ENCODE measurements at regions not wholly inside any gene's neighbourhood (a gene's known extent, or its start where the extent isn't known, plus 50 kb on each side); places are given as distances from the start of the nearest gene placed in this dataset.
"Not testable (repeated sequence)": the region's sequence is repeated elsewhere in the genome, so short reads cannot be mapped to it uniquely, and the experiment has no call there.

DNA sequence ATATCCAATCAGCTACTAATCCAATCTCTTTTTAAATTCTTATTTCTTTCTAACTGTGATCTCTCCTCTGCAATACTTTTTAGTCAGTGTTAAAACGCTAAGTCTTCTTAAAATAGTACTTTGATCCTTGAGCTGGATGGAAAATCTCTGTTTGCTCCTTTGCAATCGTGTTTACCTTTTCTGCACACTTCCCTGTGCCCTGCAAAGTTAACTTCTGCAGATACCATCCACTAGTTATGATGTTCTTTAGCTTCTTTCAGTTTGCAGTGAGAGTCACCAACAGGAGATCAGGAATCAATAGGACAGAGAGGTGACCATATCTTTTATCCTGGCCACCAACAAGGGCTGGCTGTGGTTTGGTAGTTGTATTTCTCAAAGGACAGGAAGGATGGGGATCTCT is 391.5 kb downstream of the GASK1B start:
- no peak for DNase-seq (ENCODE audit: low spot score)

DNA sequence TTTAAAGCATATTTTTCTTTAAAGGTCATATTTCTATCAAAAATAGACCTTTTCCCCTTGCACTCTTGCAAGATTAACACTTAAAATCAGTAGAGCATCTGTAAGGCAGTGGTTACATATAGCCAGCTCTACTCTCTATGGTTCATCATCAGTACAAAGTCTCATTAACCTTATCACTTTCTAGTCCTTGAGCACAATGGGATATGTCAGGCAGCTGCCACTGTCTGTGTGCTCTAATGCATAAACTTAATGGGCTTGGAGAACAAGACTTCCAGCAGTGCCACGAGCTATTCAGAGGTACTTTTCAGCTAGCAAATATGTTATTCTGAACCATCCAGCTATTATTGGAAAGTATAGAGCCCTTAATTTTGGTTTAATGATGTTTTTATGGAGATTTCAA is 393.7 kb downstream of the GASK1B start:
- no peak for DNase-seq (ENCODE audit: low spot score)

DNA sequence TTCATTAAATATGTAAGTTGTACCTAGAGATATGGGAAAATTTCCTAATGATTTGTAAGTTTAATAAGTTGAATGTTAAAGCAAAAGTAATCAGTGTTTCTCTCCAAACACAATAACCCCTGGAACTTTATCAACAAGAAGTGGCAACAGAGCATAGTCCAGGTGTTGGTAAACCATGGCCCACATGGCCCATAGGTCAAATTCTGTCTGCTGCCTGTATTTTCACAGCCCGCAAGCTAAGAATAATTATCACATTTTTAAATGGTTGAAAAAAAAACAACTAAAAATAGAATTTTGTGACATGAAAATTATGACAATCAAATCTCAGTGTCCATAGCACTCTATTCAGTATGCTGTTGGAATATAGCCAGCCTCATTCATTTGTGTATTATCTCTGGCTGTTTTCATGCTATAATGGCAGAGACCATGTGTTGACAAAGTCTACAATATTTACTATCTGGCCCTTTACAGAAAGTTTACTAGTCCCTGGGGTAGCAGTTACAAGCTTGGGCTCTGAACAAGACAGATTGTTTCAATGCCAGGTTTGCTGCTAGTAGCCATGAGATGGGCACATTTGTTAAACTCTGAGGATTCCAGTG is 395.8 kb downstream of the GASK1B start:
- no peak for DNase-seq (ENCODE audit: low spot score)

DNA sequence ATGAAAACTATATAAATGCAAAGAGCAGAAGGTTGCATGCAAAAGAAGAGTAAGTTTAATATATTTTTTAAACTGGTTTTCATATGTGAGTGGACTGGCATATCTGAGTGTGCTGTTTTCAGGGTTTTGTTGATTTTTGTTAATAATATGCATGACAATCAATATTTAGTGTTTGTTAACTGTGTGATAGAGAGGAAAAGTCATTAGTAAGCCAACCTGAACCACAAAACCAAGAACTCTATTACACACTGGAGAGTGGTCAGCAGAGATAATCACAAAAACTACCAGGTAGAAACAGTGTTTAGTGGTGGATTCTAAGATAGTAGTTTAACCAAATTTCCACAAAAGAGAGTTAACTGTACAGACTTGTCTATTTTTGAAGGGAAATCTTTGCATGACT is 396.9 kb downstream of the GASK1B start:
- no peak for DNase-seq (ENCODE audit: low spot score)

DNA sequence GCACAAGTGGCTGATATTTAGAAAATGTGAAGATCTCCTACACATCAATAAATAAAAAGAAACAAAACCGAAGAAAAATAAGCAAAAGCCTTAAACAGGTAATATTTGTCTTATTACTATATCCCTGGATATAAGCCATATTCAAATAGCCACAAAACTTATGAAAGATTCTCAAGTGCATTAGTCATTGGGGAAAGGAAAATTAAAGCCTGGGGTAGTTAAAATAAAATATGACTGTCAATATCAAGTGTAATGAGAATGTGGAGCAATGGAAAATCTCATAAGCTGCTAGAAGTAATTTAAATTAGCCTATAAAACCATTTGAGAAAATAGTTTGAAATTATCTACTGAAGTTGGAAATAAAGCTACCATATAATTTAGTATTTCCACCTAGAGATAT is 399.9 kb downstream of the GASK1B start:
- DNase-seq (ENCODE audit: low spot score): no peak

DNA sequence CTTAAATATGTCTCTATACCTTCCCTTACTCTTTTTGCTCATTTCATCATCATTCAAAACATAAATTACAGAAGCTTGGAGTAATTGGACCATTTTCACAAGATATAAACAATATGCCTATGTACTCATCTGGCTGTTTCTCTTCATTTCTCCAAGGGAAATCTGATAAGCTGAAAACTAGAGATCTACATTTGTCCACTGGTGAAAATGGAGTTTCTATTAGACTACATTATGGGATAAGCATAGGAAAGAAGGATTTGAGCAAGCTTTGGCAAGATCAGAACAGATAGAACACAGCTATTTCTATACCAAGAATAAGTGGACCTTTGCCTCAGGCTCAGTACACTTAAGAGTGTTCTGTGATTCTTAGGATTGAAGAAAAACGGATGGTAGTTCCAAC is 404.4 kb downstream of the GASK1B start:
- DNase-seq (ENCODE audit: low spot score): no peak

DNA sequence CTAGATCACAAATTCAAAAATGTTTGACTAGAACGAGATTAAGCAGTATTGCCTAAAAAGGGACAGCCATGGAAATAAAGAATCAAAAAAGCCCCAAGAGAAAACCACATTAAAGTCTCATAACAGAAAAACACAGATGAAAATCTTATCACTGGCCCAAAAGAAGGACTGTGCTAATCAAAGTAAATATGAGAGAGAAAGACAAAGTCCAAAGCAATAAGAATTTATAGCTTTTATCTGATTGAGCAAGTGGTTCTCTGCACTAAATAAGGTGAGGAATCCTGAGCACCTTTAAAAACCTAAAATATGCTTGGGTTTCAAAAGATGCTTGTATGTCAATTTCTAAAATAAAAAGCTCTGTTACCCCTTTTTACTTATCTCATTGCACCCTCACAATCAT is 409.3 kb downstream of the GASK1B start:
- DNase-seq (ENCODE audit: low spot score): no peak

DNA sequence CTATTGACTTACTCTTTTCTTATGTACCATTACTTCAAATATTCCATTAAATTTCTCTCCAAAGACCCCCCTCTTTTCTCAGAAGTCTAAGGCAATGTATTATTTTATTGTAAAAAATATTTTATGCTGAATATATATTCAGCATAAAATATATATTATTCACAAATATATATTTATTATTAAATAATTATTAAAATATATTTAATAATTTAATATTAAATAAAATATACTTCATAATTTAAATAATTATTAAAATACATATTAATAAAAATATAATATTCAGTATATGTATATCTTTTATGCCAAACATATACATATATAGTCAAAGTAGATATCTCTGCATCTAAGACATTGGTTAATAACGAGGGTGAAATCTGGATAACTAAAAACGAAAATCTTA is 418.4 kb downstream of the GASK1B start:
- DNase-seq (ENCODE audit: low spot score): no peak

DNA sequence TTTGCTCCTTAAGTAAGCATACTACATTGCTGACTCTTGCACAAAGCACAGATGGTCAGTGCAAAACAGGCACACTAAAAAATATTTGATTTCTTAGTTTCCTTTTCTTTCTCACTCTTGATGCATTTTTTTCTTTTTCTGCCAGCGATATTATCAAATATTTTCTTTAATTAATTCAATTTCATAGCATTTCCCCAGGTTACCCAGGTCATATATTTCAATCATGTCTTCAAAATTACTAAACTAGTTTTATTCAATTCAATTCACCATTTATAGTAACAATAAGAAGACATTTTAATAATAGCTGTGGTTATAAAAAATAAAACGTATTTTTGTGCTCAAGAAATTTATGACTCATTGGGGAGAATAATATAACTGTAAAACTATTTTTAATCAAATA is 421.2 kb downstream of the GASK1B start:
- DNase-seq (ENCODE audit: low spot score): no peak

DNA sequence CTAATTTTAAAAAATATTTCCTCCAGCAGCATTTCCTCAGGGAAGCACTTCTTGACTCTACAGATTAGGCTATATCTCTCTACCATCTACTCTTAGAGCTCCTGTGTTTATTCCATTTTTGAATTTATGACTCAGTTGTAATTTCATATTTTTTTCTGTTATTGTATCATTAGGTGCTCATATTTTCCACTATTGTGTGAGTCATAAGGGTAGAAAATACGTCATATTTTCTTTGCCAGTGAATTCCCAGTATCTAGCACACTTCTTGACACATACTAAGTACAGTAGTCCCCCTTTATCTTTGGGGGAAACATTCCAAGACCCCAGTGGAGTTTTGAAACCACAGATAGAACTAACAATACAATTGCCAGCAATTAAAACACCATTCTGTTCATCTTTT is 431.2 kb downstream of the GASK1B start:
- peak; percentile 10 for DNase-seq (ENCODE audit: low spot score)

DNA sequence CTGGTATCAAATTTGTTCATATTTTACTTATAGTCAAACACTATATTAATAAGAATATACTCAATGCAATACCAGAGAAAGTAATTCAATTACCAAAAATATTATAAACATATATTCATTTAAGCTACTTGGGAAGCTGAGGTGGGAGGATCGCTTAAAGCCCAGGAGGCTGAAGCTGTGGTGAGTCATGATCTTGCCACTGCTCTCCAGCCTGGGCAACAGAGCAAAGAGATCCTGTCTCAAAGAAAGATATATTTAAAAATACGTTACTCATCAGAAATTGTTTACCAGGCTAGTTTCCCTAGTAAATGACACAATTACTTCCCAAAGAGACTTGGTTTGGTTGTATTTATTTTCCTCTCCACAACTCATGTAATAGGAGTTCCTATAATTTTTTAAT is 433.6 kb downstream of the GASK1B start:
- peak; percentile 48 for DNase-seq (ENCODE audit: low spot score)

DNA sequence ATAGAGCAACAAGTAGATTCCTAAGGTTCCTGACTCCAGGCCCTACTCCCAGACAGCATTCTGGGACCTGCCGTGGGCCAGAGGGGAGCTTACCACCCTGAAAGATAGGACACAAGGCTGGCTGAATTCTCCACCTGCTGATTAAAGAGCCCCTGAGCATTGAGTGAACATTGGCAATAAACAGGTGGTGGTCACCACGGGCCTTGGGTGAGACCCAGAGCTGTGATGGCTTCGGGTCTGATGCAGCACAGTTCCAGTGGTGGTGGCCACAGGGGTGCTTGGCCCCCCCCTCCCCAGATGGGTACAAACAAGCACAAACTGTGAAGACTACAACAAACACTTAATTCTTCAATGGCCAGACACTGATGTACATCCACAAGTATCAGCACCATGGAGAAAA is 444.6 kb downstream of the GASK1B start:
- no peak for DNase-seq (ENCODE audit: low spot score)

DNA sequence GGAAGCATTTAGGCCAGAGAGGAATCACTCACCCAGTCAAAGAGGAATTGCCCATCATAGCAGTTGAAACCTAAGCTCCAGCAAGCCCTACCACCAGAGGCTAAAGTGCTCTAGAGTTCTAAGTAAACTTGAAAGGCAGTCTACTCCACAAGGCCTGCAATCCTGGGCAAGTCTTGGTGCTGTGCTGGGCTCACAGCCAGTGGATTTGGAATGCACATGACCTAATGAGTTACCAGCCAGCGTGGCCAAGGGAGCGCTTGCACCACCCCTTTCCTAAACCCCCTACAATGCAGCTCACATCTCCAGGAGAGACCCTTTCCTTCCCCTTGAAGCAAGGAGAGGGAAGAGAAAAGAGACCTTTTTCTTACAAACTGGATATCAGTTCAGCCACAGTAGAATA is 445.7 kb downstream of the GASK1B start:
- no peak for DNase-seq (ENCODE audit: low spot score)

DNA sequence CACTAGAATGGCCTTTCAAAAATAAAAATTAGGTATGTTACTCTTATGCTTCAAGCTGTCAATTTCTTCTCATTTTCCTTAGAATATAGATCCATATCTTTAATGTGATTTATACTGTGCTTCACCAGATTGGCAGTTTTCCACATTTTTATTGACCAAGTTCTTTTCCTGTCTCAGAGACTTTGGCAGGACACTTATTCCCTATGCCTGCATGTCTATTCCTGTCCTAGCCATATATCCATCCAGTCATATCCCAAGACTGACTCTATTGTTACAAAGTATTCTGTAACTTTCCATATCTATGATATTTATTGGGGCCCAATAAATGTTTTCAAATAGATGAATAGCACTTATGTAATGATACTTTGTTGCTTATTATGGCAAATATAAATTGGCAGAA is 450.7 kb downstream of the GASK1B start:
- no peak for DNase-seq (ENCODE audit: low spot score)

DNA sequence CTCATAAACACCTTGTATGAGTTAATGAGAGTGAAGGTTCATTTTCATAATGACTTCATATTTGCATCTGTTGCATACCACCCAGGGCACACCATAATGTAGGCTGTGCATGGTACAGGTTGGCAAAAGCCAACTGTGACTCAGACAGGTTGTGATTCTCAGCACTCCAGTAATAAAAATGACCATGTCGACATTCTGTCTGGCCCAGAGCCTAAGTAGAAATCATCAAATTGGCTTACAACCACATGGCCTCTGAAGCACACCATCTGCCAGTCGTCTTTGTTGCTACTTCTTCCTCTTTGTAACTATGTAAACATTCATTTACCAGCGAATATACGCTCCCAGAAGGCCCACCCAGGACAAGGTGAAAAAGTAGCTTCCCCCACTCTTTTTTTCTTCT is 459.5 kb downstream of the GASK1B start:
- no peak for DNase-seq (ENCODE audit: low spot score)

DNA sequence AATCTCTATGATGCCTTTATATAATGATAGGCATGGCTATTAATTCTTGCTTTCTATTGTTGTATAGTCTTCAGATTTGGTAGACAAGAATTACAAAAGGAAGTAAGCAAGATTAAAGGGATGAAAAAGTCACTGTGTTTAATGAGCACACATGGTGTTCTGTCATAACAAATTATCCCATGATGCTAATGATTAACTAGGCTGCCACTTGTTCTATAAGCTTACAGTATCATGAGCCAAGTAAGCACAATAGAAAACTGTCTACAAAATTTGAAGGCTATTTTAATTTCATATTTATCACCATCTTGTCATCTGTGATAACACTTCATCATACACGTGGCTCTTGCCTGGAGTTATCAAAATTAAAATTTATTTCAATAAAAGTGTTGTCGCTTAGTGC is 466.7 kb downstream of the GASK1B start:
- no peak for DNase-seq (ENCODE audit: low spot score)

DNA sequence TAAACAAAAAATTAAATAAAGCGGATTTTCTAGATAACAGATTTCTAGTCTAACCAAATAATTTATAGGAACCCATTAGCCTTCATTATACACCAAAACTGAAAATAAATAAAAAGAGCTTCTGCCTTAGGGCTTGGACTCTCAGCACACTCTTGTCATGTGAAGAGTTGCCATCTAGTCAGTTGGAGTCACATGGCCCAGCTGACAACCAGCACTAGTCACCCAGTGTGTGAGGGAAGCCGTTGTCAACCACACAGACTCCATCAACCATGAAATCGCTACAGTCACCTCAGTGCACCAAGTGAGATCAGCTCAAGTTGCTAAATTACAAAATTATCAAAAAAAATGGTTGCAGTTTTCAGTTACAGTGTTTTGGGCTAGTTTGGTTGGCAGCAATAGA is 470.0 kb downstream of the GASK1B start:
- no peak for DNase-seq (ENCODE audit: low spot score)

DNA sequence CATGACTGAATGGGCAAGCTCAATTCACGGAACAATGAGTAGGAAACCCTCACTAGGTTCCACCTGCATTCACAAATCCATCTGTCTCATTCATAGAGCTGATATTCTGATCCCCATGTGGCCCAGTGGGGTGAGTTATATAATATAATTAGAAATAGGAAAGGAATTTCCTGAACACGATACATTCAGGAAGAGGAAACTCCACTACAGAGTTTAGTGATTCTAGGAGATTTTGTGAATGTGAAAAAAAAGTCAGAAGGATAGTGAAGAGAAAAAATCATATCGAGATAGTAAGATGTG is 471.2 kb downstream of the GASK1B start:
- peak; percentile 46 for DNase-seq (ENCODE audit: low spot score)

DNA sequence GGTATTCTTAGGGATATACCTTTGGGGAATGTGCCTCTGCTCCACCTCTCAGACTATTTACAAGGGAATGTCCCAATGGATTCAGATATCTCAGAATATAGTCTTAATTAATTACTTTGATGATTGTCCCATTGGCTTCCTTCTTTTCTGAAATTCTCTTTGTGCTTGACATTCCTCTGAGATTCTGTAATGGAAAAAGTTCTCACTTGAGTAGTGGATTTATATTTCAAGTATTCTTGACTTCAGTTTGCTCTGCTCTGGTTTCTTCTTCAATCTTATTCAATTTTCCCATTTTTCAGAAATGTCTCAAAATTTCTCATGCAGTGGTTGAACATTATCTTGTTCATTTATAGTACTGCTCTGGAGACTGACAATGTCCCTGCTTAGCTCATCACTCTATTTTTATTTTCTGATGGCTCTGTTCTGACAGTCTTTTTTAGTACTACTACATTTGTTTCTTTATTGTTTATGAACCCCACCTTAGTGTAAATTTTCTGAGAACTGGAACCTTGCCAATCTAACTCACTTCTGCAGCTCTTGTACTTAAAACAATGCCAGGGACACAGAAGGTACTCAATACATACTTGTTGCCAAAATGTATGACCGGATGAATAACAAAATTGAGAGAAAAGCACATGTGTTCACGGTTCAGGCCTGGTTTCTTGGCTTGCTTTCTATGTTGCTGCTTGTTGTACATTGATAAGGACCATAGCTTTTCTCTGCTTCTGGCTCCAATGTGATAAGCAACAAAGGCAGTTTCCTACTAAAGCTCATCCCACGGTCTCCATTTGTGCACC is 471.7 kb downstream of the GASK1B start:
- peak; percentile 31 for DNase-seq (ENCODE audit: low spot score)

DNA sequence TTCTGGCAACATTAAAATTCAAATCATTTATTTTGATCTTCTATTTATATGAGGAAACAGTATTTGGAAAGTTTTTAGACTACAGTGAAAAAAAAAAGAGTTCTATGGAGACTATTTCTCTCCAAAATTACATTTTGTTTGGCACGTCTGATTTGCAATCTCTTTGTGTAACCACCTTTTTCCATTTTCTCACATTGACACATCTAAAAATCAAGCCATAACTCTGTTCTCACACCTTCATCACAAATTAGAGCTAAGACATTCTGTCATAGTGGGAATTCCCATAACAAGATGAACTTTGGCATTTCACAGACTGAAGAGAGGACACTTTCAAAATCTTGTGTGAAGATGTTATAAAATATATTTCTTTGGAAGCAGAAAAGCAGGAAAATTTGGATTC is 468.9 kb downstream of the GRIA2 start:
- no peak for DNase-seq (ENCODE audit: low spot score)

DNA sequence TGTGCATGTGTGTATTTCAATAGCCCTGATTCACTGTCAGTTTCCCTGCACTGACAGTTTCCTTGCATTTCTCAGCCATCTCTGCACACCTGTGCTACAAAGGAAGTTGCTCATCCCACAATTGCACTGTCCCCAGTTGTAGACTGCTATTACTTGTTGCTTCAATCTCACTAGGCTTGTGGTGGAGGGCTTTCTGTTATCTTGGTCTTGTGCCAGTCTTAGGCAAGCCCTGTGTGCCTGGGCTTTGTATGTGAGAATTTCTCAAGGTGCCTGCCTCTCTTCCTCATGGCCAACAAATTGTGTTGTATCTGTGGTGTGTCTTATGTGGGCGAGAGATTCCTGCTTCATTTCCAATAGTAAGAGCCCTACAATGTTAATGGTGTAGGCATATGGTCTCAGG is 467.4 kb downstream of the GRIA2 start:
- DNase-seq (ENCODE audit: low spot score): no peak

DNA sequence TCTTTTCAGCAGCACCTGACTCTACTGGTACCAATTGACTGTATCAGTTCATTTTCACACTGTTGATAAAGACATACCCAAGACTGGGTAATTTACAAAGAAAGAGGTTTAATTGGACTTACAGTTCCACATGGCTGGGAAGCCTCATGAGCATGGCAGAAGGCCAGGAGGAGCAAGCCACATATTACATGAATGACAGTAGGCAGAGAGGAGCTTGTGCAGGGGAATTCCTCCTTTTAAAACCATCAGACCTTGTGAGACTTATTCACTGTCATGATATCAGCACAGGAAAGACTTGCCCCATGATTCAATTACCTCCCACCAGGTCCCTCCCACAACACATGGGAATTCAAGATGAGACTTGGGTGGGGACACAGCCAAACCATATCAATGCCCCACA is 458.8 kb downstream of the GRIA2 start:
- not testable (repeated sequence) for DNase-seq (ENCODE audit: low spot score)

DNA sequence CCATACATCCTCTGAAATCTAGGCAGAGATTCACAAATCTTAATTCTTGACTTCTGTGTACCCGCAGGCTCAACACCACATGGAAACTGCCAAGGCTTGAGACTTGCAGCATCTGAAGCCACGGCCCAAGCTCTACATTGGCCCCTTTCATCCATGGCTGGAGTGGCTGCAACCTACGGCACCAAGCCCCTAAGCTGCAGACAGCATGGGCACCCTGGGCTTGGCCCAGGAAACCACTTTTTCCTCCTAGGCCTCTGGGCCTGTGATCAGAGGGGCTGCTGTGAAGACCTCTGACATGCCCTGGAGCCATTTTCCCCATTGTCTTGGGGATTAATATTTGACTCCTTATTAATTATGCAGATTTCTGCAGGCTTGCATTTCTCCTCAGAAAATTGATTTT is 457.9 kb downstream of the GRIA2 start:
- no peak for DNase-seq (ENCODE audit: low spot score)

DNA sequence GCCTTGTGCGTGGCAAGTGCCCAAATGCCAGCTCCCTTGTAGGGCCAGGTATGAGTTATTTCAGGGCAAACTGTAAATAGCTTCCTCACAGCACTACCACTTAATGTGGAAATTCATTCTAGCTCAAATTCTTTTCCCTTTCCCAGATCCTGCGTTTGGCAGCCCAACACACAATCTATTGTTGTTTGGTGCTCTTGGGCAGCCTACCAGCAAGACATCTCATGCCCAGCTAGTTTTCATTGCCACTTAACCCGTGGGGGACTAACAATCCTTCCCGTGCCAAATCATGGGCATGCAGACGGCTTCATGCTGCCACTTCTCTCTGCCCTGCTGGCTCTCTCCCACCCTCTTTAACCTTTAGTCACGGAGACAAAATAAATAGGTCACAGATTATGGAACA is 454.2 kb downstream of the GRIA2 start:
- no peak for DNase-seq (ENCODE audit: low spot score)

Data from kidney capillary endothelial cell (primary cell).